Caco-2 (cell line): ENCODE measurements at regions not wholly inside any gene's neighbourhood (a gene's known extent, or its start where the extent isn't known, plus 50 kb on each side); places are given as distances from the start of the nearest gene placed in this dataset.

Experiments used
- BruUV-seq: library from RNA; stranded (reverse); fragments of 400-500 nt; replicated peaks from 2 replicates; lab custom pipeline; 2021; lab: Mats Ljungman, UMichigan
- CTCF ChIA-PET: fragments of 300-600 bp; sonication (Branson Sonifier 250); formaldehyde crosslinking; loops from one replicate; lab custom pipeline; 2022; ENCODE audit warnings: antibody characterized with exemption; lab: Charles Lee
- POLR2A ChIA-PET: fragments of 300-600 bp; sonication (Branson Sonifier 250); formaldehyde crosslinking; loops from one replicate; lab custom pipeline; 2022; ENCODE audit warnings: antibody characterized with exemption; lab: Charles Lee
- DNase-seq, 2 experiments: peaks; one replicate each; pipeline versions ENCODE4 v3.0.0 to v3.0.0-alpha.2; 2020 to 2022
- H3K27me3 ChIP-seq: replicated peaks from 2 replicates; pipeline ENCODE4 v1.6.0; 2011; ENCODE audit warnings: low read length; ENCODE audit not compliant: control insufficient read depth, insufficient read depth
- H3K36me3 ChIP-seq: 2 replicates; pipeline ENCODE4 v1.5.1; 2011; ENCODE audit warnings: low read length; ENCODE audit not compliant: control insufficient read depth, insufficient read depth
- H3K4me1 ChIP-seq: fragments of 250-450 bp; sonication (Bioruptor Pico); 2 replicates; pipeline ENCODE4 v1.5.1; 2020; ENCODE audit warnings: mild to moderate bottlenecking
- H3K4me3 ChIP-seq: 2 replicates; pipeline ENCODE4 v1.5.1; 2011; ENCODE audit warnings: low read depth, mild to moderate bottlenecking, control low read depth, low read length
- H3K9me3 ChIP-seq: fragments of 250-450 bp; sonication (Bioruptor Pico); 2 replicates; pipeline ENCODE4 v1.5.1; 2020; ENCODE audit warnings: mild to moderate bottlenecking, moderate library complexity
- H3K27ac Mint-ChIP-seq: one replicate; pipeline ENCODE4 v1.8.0; 2022; ENCODE audit warnings: mixed read lengths; ENCODE audit not compliant: unreplicated experiment
- H3K27me3 Mint-ChIP-seq: one replicate; pipeline ENCODE4 v1.8.0; 2022; ENCODE audit warnings: mixed read lengths; ENCODE audit not compliant: insufficient read depth, unreplicated experiment
- H3K36me3 Mint-ChIP-seq: one replicate; pipeline ENCODE4 v1.8.0; 2022; ENCODE audit warnings: mild to moderate bottlenecking, mixed read lengths; ENCODE audit not compliant: insufficient read depth, unreplicated experiment
- H3K4me1 Mint-ChIP-seq: one replicate; pipeline ENCODE4 v1.8.0; 2022; ENCODE audit warnings: low read depth, mixed read lengths; ENCODE audit not compliant: unreplicated experiment
- H3K4me3 Mint-ChIP-seq: one replicate; pipeline ENCODE4 v1.8.0; 2022; ENCODE audit warnings: mild to moderate bottlenecking, moderate library complexity, mixed read lengths; ENCODE audit not compliant: unreplicated experiment
- H3K9me3 Mint-ChIP-seq: one replicate; pipeline ENCODE4 v1.8.0; 2022; ENCODE audit warnings: mixed read lengths; ENCODE audit not compliant: unreplicated experiment
- CTCF ChIP-seq, 2 experiments: fragments of 200-600 bp in 1 of 2; IDR thresholded peaks; 1 replicate in 1 of 2; 2 replicates in 1 of 2; pipeline versions ENCODE4 v1.5.1 to v1.8.0; 2011 to 2022; ENCODE audit warnings: antibody characterized with exemption in 1 of 2, control low read depth in 1 of 2, inconsistent platforms in 1 of 2, low read depth in 1 of 2, low read length in 1 of 2, mild to moderate bottlenecking in 1 of 2, moderate library complexity in 1 of 2; ENCODE audit not compliant: insufficient read depth in 1 of 2, severe bottlenecking in 1 of 2, unreplicated experiment in 1 of 2
- intact Hi-C: fragments of 100-400 bp; cut with micrococcal nuclease; formaldehyde crosslinking; loops from one replicate; pipeline ENCODE4 v1.10.0; 2022; ENCODE audit not compliant: unreplicated experiment

- Histone ChIP-seq H3K9me3 (no peaks in the 10 kb centered on the region), H3K36me3 (no peaks in the 10 kb centered on the region), H3K4me3 (no peak overlapping the region), H3K4me1 (no peaks in the 10 kb centered on the region), H3K27me3 (no peaks in the 10 kb centered on the region)
- BruUV-seq = no TSS peak
- Mint-ChIP-seq H3K27me3 (peaks cover 6% of the 10 kb centered on the region), H3K36me3 (no peaks in the 10 kb centered on the region), H3K4me3 (no peak overlapping the region), H3K4me1 (no peaks in the 10 kb centered on the region), H3K27ac (no peak overlapping the region), H3K9me3 (no peaks in the 10 kb centered on the region)
- no peak for TF ChIP-seq CTCF (IDR thresholded peaks at IDR 0.05; ENCODE audit: insufficient read depth in 1 of 2, low read depth in 1 of 2, low read length in 1 of 2, severe bottlenecking in 1 of 2, unreplicated experiment in 1 of 2)
- intact Hi-C loops = no loop called here
- ChIA-PET POLR2A (no interaction called here), CTCF (no interaction called here)
- no peak for DNase-seq
Measured at GRCh38 chr6:1485678-1486077, 96.3 kb downstream of the FOXF2 start.

GRCh38 chr6:1486387-1486786 lies 97.0 kb downstream of the FOXF2 start:
- Histone ChIP-seq H3K36me3 (no peaks in the 10 kb centered on the region), H3K4me3 (no peak overlapping the region), H3K4me1 (no peaks in the 10 kb centered on the region), H3K9me3 (no peaks in the 10 kb centered on the region), H3K27me3 (no peaks in the 10 kb centered on the region)
- Mint-ChIP-seq H3K4me3 (no peak overlapping the region), H3K36me3 (no peaks in the 10 kb centered on the region), H3K27me3 (peaks cover 6% of the 10 kb centered on the region), H3K4me1 (no peaks in the 10 kb centered on the region), H3K27ac (no peak overlapping the region), H3K9me3 (no peaks in the 10 kb centered on the region)
- POLR2A ChIA-PET = no interaction called here
- BruUV-seq = no TSS peak
- TF ChIP-seq CTCF (IDR thresholded peaks at IDR 0.05; ENCODE audit: insufficient read depth in 1 of 2, low read depth in 1 of 2, low read length in 1 of 2, severe bottlenecking in 1 of 2, unreplicated experiment in 1 of 2) = no peak
- intact Hi-C loops = no loop called here
- CTCF ChIA-PET = no interaction called here
- no peak for DNase-seq

GRCh38 chr6:1487239-1487638 lies 97.9 kb downstream of the FOXF2 start:
- POLR2A ChIA-PET = interaction anchor here (0.6 kb wide), 1 partner anchor 1171 kb away, joined by 3 read pairs; no protein-coding TSS in a partner anchor
- Mint-ChIP-seq H3K4me1 (no peaks in the 10 kb centered on the region), H3K9me3 (no peaks in the 10 kb centered on the region), H3K36me3 (no peaks in the 10 kb centered on the region), H3K27ac (no peak overlapping the region), H3K4me3 (no peak overlapping the region), H3K27me3 (peaks cover 6% of the 10 kb centered on the region)
- CTCF ChIA-PET = no interaction called here
- Histone ChIP-seq H3K27me3 (no peaks in the 10 kb centered on the region), H3K4me3 (no peak overlapping the region), H3K36me3 (no peaks in the 10 kb centered on the region), H3K9me3 (no peaks in the 10 kb centered on the region), H3K4me1 (no peaks in the 10 kb centered on the region)
- BruUV-seq = no TSS peak
- DNase-seq = no peak
- TF ChIP-seq CTCF (IDR thresholded peaks at IDR 0.05; ENCODE audit: insufficient read depth in 1 of 2, low read depth in 1 of 2, low read length in 1 of 2, severe bottlenecking in 1 of 2, unreplicated experiment in 1 of 2) = no peak
- intact Hi-C loops = no loop called here
